ENCODE measurements at regions not wholly inside any gene's neighbourhood (a gene's known extent, or its start where the extent isn't known, plus 50 kb on each side); places are given as distances from the start of the nearest gene placed in this dataset.
A peak's percentile ranks its signal among the peaks of the same experiment; 100 is the strongest.

DNA sequence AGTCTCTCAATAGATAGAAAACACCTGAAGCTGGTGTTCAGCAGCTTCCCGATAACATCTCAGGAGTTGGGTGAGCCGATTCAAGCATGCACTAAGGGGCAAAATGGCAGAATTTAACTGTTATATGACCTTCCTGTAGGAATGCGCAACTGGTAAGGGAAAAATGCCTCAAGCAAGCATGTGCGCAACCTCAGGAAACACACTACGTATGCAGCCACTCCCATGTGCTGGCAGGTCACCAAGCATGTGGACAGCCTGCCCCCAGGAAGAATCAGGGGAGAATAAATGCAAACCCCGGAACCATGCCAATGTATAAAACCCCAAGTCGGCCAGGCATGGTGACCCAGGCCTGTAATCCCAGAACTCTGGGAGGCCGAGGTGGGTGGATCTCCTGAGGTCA is 645.6 kb downstream of the NYAP2 start:
- DNase-seq (no peak), ATAC-seq (ENCODE audit: poor library complexity) (no peak)
- intact Hi-C loops (cut with DNase I), result no loop called here

DNA sequence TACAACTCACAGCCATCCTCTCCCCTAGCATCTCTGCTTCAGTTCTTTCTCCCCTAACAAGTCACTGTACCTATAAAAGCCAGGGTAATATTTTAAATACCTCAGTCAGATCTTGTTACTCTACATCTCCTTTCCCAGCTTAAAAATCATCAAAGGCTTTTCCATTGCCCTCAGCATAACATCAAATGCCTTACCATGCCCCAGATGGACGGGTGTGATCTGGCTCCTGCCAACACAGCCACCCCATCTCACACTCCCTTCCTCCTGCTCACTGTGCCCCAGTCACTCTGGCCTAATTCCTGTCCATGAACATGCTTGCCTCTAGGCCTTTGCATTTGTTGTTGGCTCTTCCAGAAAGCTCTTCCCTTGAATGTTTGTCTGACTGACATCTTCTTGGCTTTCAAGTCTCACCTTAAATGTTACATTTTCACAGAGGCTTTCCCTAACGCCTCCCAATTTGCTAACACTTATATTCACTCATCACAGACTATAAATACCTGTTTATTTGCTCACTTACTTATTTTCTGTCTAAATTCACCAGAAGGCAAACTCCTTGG is 640.9 kb downstream of the NYAP2 start:
- no peak for ATAC-seq (ENCODE audit: poor library complexity)
- intact Hi-C loops (cut with DNase I), result no loop called here

GRCh38 chr2:226037526-226037925 is 638.0 kb downstream of the NYAP2 start:
- DNase-seq (no peak), ATAC-seq (ENCODE audit: poor library complexity) (no peak)
- intact Hi-C loops (cut with DNase I), result no loop called here

More for the DNA sequence above, 640.9 kb downstream of the NYAP2 start:
- no peak for DNase-seq

DNA sequence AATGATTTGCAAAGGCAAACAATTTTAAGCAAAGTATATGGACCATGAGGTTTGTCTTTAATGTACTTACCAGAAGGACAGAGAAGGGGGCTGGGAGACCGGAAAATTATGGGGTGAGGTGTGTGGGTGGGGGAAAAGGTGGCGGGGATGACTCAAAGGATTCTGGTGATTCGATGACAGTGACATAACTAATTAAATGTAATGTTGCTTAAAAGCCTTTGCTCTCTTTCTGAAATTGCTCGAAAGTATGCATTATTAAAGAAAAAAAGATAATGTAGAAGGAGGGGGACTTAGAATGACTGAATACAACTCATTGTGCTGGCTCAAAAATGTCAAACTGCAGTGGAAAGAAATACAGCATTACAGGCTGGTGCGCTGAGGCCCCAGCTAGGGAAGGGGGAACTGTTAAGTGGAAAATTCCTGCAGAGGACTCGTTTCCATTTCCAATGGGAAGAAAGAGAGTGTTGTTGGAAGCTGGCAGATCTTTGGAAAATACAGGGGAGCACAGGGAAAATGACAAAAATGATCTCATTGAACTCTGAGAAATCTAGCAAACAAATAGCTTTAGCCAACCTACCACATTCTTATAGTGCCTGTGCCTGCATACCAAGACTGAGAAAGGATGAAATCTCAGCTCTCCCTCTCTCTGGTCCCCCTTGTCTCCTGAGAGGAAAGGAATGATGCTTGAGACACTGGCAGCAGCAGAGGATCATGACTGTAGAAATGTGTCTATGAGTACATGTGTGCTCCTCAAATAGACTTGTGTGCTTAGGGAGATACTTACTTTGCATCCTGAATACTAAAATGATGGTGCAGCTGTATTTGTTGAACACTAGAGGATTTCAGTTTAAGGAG is 632.4 kb downstream of the NYAP2 start:
- DNase-seq (no peak), ATAC-seq (ENCODE audit: poor library complexity) (peak; percentile 41)
- intact Hi-C loops (cut with DNase I), result no loop called here

- ATAC-seq (ENCODE audit: poor library complexity), result peak; percentile 98
- DNase-seq, result peak; percentile 78
- intact Hi-C loops (cut with DNase I), result no loop called here
Observed at GRCh38 chr2:226030788-226031646, 631.5 kb downstream of the NYAP2 start.

DNA sequence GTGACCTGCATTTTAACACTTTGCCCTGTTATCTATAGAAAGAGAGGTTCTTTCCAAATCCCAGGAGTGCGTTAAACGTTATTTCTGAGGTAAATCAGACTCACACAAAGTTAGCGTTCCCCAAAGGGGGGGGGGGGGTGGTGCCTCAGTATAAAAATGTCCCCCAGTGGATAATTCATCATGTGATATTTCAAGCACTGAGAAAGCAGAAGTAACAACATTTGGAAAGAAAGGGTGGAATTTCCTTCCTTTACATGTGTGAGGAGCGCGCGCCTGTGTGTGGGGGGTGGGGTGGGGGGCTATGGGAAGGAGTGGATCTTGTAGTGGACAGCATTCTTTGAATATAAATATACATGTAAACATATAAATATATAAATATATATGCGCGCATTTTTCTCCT is 630.9 kb downstream of the NYAP2 start:
- DNase-seq (no peak), ATAC-seq (ENCODE audit: poor library complexity) (no peak)
- intact Hi-C loops (cut with DNase I), result no loop called here

DNA sequence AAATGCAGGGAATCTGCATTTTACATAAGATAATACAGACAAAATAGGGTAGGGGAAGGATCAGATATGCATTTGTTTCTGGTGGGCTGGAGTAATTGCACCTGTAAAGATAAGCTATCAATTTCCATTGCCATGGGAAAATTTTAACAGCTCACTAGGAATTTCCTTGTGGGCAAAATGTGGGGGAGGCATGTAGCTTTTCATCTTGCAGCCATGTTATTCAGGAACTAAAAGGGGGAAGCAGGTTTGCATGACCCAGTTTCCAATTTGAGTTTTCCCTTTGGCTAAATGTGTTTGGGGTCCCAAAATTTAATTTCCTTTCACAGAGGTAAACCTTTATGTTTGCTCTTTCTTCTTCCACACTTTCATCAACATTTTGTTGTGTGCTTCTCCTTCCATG is 624.4 kb downstream of the NYAP2 start:
- intact Hi-C loops (cut with DNase I), result no loop called here
- DNase-seq, result no peak
- no peak for ATAC-seq (ENCODE audit: poor library complexity)

DNA sequence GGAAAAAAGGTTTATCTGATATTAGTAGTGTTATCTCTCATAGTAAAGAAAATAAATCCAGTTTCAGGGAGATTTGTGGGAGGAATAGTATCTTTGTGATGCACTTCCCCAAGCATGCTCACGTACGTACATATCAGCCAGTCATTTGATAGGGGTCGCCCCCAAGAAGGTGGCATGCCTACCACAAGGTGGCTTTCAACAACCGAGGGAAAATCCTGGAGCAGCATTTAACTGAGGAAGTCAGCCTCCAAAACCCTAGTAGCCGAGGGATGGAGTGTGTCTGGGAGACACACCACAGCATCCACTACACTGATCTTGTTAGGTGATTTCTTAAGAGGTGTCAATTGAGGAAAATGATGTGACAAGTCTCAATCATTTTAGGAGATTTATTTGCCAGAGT is 623.9 kb downstream of the NYAP2 start:
- no peak for DNase-seq
- ATAC-seq (ENCODE audit: poor library complexity), result no peak
- intact Hi-C loops (cut with DNase I), result no loop called here

GRCh38 chr2:226020956-226021355 is 621.4 kb downstream of the NYAP2 start:
- intact Hi-C loops (cut with DNase I), result no loop called here
- ATAC-seq (ENCODE audit: poor library complexity), result no peak
- no peak for DNase-seq

DNA sequence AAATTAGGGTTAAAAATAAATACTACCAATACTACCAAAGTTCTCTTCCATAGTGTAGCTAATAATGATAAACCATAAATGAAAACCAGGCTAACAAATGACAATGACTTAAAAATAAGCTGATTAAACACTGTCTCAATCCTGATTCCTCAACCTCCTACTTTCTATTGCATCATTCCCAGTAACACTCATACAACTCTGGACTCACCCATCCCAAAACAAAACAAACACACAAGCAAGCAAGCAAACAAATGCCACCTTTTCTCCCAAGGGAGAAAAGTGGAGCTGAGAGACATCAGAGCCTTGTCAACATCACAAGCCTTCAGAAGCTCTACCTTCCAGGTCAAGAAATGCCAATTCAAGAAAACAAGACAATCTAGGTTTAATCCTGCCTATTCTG is 620.7 kb downstream of the NYAP2 start:
- no peak for DNase-seq
- ATAC-seq (ENCODE audit: poor library complexity), result no peak
- intact Hi-C loops (cut with DNase I), result no loop called here

DNA sequence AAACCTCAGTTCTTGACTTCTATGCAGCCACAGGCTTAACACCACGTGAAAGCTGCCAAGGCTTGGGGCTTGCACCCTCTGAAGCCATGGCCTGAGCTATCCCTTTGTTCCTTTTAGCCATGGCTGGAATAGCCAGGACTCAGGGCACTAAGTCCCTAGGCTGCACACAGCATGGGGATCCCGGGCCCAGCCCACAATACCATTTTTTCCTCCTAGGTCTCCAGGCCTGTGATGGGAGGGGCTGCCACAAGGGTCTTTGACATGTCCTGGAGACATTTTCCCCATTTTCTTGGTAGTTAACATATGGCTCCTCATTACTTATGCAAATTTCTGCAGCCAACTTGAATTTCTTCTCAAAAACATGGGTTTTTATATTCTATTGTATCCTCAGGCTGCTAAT is 619.1 kb downstream of the NYAP2 start:
- intact Hi-C loops (cut with DNase I), result no loop called here
- ATAC-seq (ENCODE audit: poor library complexity) (no peak), DNase-seq (no peak)

DNA sequence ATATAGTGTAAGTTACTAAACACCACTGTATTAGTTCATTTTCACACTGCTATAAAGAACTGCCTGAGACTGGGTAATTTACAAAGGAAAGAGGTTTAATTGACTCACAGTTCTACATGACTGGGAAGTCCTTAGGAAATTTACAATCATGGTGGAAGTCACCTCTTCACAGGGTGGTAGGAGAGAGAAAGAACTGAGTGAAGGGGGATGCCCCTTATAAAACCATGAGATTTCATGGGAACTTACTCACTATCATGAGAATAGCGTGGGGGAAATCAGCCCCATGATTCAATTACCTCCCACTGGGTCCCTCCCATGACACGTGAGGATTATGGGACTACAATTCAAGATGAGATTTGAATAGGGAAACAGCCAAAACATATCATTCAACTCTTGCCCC is 618.0 kb downstream of the NYAP2 start:
- DNase-seq (no peak), ATAC-seq (ENCODE audit: poor library complexity) (no peak)
- intact Hi-C loops (cut with DNase I), result no loop called here

DNA sequence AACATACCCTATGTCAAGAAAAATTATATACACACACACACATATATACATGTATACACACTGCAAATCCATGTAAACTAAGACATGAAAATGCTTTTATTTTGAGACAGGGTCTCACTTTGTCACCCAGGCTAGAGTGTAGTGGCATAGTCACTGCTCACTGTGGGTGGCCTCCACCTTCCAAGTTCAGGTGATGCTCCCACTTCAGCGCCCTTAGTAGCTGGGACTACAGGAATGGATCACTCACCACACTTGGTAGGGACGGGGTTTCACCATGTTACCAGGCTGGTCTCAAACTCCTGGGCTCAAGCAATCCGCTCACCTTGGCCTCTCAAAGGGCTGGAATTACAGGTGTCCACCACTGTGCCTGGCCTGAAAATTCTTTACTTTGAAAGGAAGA is 617.6 kb downstream of the NYAP2 start:
- ATAC-seq (ENCODE audit: poor library complexity), result no peak
- intact Hi-C loops (cut with DNase I), result no loop called here

GRCh38 chr2:226011716-226012450 is 612.4 kb downstream of the NYAP2 start:
- no peak for ATAC-seq (ENCODE audit: poor library complexity)
- intact Hi-C loops (cut with DNase I), result no loop called here
- DNase-seq, result no peak

More for the DNA sequence above, 617.6 kb downstream of the NYAP2 start:
- no peak for DNase-seq

- peak; percentile 42 for DNase-seq
- ATAC-seq (ENCODE audit: poor library complexity), result peak; percentile 89
- intact Hi-C loops (cut with DNase I), result no loop called here
Observed at GRCh38 chr2:226002438-226002837, 602.9 kb downstream of the NYAP2 start.

GRCh38 chr2:226001716-226002115 is 602.2 kb downstream of the NYAP2 start:
- DNase-seq (no peak), ATAC-seq (ENCODE audit: poor library complexity) (no peak)
- intact Hi-C loops (cut with DNase I), result no loop called here

GRCh38 chr2:225999692-226000091 is 600.2 kb downstream of the NYAP2 start:
- intact Hi-C loops (cut with DNase I), result no loop called here

DNA sequence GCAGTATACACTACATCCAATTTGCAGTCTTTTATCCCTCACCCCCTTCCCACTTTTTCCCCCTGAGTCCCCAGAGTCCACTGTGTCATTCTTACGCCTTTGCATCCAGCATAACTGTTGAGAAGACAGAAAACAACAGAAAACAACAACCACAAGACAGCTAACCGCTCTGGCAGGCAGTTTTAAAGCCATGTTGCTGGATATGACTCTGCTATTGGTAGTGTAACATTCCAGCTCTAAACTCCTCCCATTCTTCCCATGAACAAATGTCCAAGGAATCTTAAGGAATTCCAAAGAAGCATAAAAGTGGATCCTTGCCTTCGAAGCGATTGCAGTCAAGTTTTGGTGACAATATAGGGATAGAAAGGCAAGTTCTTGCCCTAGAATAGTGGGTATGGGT is 599.1 kb downstream of the NYAP2 start:
- ATAC-seq (ENCODE audit: poor library complexity) (no peak), DNase-seq (no peak)
- intact Hi-C loops (cut with DNase I), result no loop called here

More at GRCh38 chr2:225999692-226000091, 600.2 kb downstream of the NYAP2 start:
- DNase-seq, result no peak
- ATAC-seq (ENCODE audit: poor library complexity), result no peak

DNA sequence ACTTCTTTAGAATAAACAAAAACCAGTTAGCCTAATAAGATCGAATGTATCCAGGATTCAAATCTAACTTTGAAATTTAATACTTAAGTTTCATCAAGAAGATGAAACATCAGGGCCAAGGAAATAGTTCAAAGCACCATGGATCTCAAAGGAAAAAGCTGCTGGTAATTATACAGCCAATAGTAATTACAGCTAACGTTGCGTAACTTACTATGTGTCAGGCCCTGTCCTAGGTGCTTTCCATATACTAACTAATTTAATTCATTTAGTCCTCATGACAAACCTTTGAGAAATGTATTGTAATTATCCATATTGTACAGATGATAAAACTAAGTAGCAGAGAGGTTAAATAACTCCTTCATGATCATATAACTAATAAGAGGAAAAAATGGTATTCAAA is 598.6 kb downstream of the NYAP2 start:
- intact Hi-C loops (cut with DNase I), result no loop called here
- no peak for ATAC-seq (ENCODE audit: poor library complexity)

More for the DNA sequence above, 598.6 kb downstream of the NYAP2 start:
- no peak for DNase-seq

Measured in Right ventricle myocardium superior (tissue), 1 donor.